HEK293 (cell line): ENCODE measurements at regions not wholly inside any gene's neighbourhood (a gene's known extent, or its start where the extent isn't known, plus 50 kb on each side); places are given as distances from the start of the nearest gene placed in this dataset.
A peak's percentile ranks its signal among the peaks of the same experiment; 100 is the strongest.

Source experiments
- CTCF ChIA-PET: fragments of 350-600 bp; formaldehyde crosslinking; extraction: SDS; loops from one replicate; lab custom pipeline; 2021; ENCODE audit warnings: antibody characterized with exemption; lab: Yijun Ruan, JAX
- POLR2A ChIA-PET: fragments of 300-600 bp; formaldehyde crosslinking; extraction: SDS; loops from one replicate; lab custom pipeline; 2020; ENCODE audit warnings: antibody characterized with exemption, inconsistent platforms; lab: Yijun Ruan, JAX
- H3K27ac ChIP-seq: fragments of 200-500 bp; sonication (Bioruptor generic); 2 replicates; pipeline ENCODE4 v1.5.1; 2014; ENCODE audit warnings: low read depth, low read length, control low read depth, inconsistent platforms; ENCODE audit errors: extremely low read depth
- H3K36me3 ChIP-seq, 2 experiments: fragments of 200-500 bp in 1 of 2; sonication (Bioruptor generic) in 1 of 2; 1 replicate in 1 of 2; 2 replicates in 1 of 2; pipeline ENCODE4 v1.5.1; 2014 to 2017; ENCODE audit warnings: inconsistent platforms in 2 of 2, low read length in 2 of 2; ENCODE audit not compliant: control insufficient read depth in 2 of 2, insufficient read depth in 1 of 2
- H3K4me1 ChIP-seq: fragments of 200-500 bp; sonication (Bioruptor generic); 2 replicates; pipeline ENCODE4 v1.5.1; 2014; ENCODE audit warnings: mild to moderate bottlenecking, low read length, inconsistent platforms; ENCODE audit not compliant: control insufficient read depth, insufficient read depth
- H3K4me3 ChIP-seq: 2 replicates; pipeline ENCODE4 v1.5.1; 2011; ENCODE audit warnings: low read depth, mild to moderate bottlenecking, control low read depth, low read length, moderate library complexity
- H3K9me3 ChIP-seq: fragments of 200-500 bp; sonication (Bioruptor generic); 2 replicates; pipeline ENCODE4 v1.5.1; 2014; ENCODE audit warnings: low read depth, low read length, inconsistent platforms; ENCODE audit not compliant: control insufficient read depth, insufficient read depth
- AEBP2 ChIP-seq: fragments of 450-650 bp; formaldehyde crosslinking; IDR thresholded peaks from 2 replicates; pipeline ENCODE4 v1.5.1; 2016; ENCODE audit warnings: missing biosample characterization, missing genetic modification characterization, borderline replicate concordance
- ATF2 ChIP-seq: fragments of 450-650 bp; formaldehyde crosslinking; IDR thresholded peaks from 2 replicates; pipeline ENCODE4 v1.5.1; 2016; ENCODE audit warnings: missing biosample characterization, missing genetic modification characterization, low read depth
- BCL6B ChIP-seq: fragments of 450-650 bp; formaldehyde crosslinking; IDR thresholded peaks from 2 replicates; pipeline ENCODE4 v1.5.1; 2017; ENCODE audit warnings: missing biosample characterization, missing genetic modification characterization
- FEZF1 ChIP-seq: fragments of 450-650 bp; formaldehyde crosslinking; IDR thresholded peaks from 2 replicates; pipeline ENCODE4 v1.5.1; 2016; ENCODE audit warnings: missing biosample characterization, missing genetic modification characterization
- GLI2 ChIP-seq: fragments of 450-650 bp; formaldehyde crosslinking; IDR thresholded peaks from 2 replicates; pipeline ENCODE4; 2017; ENCODE audit warnings: missing biosample characterization, missing genetic modification characterization, low read depth, borderline replicate concordance
- GLI4 ChIP-seq: fragments of 450-650 bp; formaldehyde crosslinking; IDR thresholded peaks from 2 replicates; pipeline ENCODE4 v1.5.1; 2016; ENCODE audit warnings: missing biosample characterization, missing genetic modification characterization
- HOXD13 ChIP-seq: sonication (generic); formaldehyde crosslinking; IDR thresholded peaks from 2 replicates; pipeline ENCODE4 v1.8.0; 2022; ENCODE audit warnings: missing genetic modification reagents, borderline replicate concordance
- OVOL3 ChIP-seq: fragments of 450-650 bp; formaldehyde crosslinking; IDR thresholded peaks from 2 replicates; pipeline ENCODE4 v1.5.1; 2016; ENCODE audit warnings: missing biosample characterization, missing genetic modification characterization
- SETDB1 ChIP-seq: IDR thresholded peaks from one replicate; pipeline ENCODE4 v1.6.1; 2017; ENCODE audit warnings: mild to moderate bottlenecking, low read length, moderate library complexity, mixed read lengths; ENCODE audit not compliant: insufficient read length
- TRIM28 ChIP-seq: IDR thresholded peaks from 2 replicates; pipeline ENCODE4 v1.6.1; 2011; ENCODE audit warnings: low read length, control low read depth, borderline replicate concordance
- ZBTB17 ChIP-seq: fragments of 450-650 bp; formaldehyde crosslinking; IDR thresholded peaks from 2 replicates; pipeline ENCODE4 v1.5.1; 2016; ENCODE audit warnings: missing biosample characterization, missing genetic modification characterization
- ZBTB26 ChIP-seq: fragments of 450-650 bp; formaldehyde crosslinking; optimal IDR thresholded peaks from 2 replicates; pipeline ENCODE3; 2016; ENCODE audit warnings: missing biosample characterization, mild to moderate bottlenecking, missing genetic modification characterization
- ZNF121 ChIP-seq: fragments of 450-650 bp; formaldehyde crosslinking; IDR thresholded peaks from 2 replicates; pipeline ENCODE4 v1.5.1; 2016; ENCODE audit warnings: missing biosample characterization, missing genetic modification characterization
- ZNF146 ChIP-seq: fragments of 450-650 bp; formaldehyde crosslinking; IDR thresholded peaks from 2 replicates; pipeline ENCODE4 v1.5.1; 2016; ENCODE audit warnings: missing biosample characterization, missing genetic modification characterization
- ZNF157 ChIP-seq: fragments of 450-650 bp; formaldehyde crosslinking; IDR thresholded peaks from 2 replicates; pipeline ENCODE4 v1.5.1; 2016; ENCODE audit warnings: missing biosample characterization, missing genetic modification characterization
- ZNF423 ChIP-seq: fragments of 450-650 bp; formaldehyde crosslinking; IDR thresholded peaks from 2 replicates; pipeline ENCODE4 v1.5.1; 2016; ENCODE audit warnings: missing biosample characterization, missing genetic modification characterization
- ZNF433 ChIP-seq: fragments of 450-650 bp; formaldehyde crosslinking; IDR thresholded peaks from 2 replicates; pipeline ENCODE4 v1.5.1; 2016; ENCODE audit warnings: missing biosample characterization, missing genetic modification characterization, low read depth
- ZNF558 ChIP-seq: fragments of 450-650 bp; formaldehyde crosslinking; IDR thresholded peaks from 2 replicates; pipeline ENCODE4 v1.5.1; 2016; ENCODE audit warnings: missing biosample characterization, missing genetic modification characterization
- ZNF596 ChIP-seq: fragments of 450-650 bp; IDR thresholded peaks from 2 replicates; pipeline ENCODE4 v1.5.0; 2018; ENCODE audit warnings: missing biosample characterization, mild to moderate bottlenecking, missing genetic modification characterization, moderate library complexity
- ZNF624 ChIP-seq: fragments of 450-650 bp; formaldehyde crosslinking; IDR thresholded peaks from 2 replicates; pipeline ENCODE4 v1.5.1; 2017; ENCODE audit warnings: missing biosample characterization, missing genetic modification characterization
- ZNF701 ChIP-seq: fragments of 450-650 bp; formaldehyde crosslinking; IDR thresholded peaks from 2 replicates; pipeline ENCODE4 v1.5.1; 2016; ENCODE audit warnings: missing biosample characterization, missing genetic modification characterization
- ZNF747 ChIP-seq: fragments of 450-650 bp; formaldehyde crosslinking; IDR thresholded peaks from 2 replicates; pipeline ENCODE4 v1.5.1; 2016; ENCODE audit warnings: missing biosample characterization, missing genetic modification characterization
- ZNF785 ChIP-seq: fragments of 450-650 bp; formaldehyde crosslinking; IDR thresholded peaks from 2 replicates; pipeline ENCODE4 v1.5.1; 2016; ENCODE audit warnings: missing biosample characterization, missing genetic modification characterization
- ZXDB ChIP-seq: fragments of 450-650 bp; formaldehyde crosslinking; IDR thresholded peaks from 2 replicates; pipeline ENCODE4 v1.5.1; 2016; ENCODE audit warnings: missing biosample characterization, missing genetic modification characterization

GRCh38 chr6:91786474-91787184 is 1199.8 kb upstream of the MAP3K7 start:
- POLR2A ChIA-PET, result no interaction called here
- TF ChIP-seq ZNF747 (no peak), BCL6B (tag by site-specific recombination) (no peak), FEZF1 (tag by site-specific recombination) (no peak), ZNF423 (no peak), ZNF121 (tag by site-specific recombination) (no peak), ZNF157 (tag by site-specific recombination) (no peak), AEBP2 (tag by site-specific recombination) (no peak), ZNF624 (tag by site-specific recombination) (no peak), ZXDB (tag by site-specific recombination) (no peak), GLI4 (tag by site-specific recombination) (no peak)
- Histone ChIP-seq H3K36me3 (no peaks in the 10 kb centered on the region), H3K4me3 (no peak overlapping the region), H3K9me3 (no peaks in the 10 kb centered on the region), H3K4me1 (no peaks in the 10 kb centered on the region), H3K27ac (no peak overlapping the region)
- CTCF ChIA-PET, result no interaction called here

- POLR2A ChIA-PET, result no interaction called here
- CTCF ChIA-PET, result interaction anchor here (0.6 kb wide), 1 partner anchor 226 kb away, joined by 3 read pairs; no protein-coding TSS in a partner anchor
- Histone ChIP-seq H3K36me3 (no peaks in the 10 kb centered on the region), H3K27ac (no peak overlapping the region), H3K9me3 (no peaks in the 10 kb centered on the region), H3K4me3 (no peak overlapping the region), H3K4me1 (no peaks in the 10 kb centered on the region)
- TF ChIP-seq ZNF558 (no peak), HOXD13 (CRISPR knock-in tag) (no peak), ATF2 (tag by site-specific recombination) (peak; percentile 79)
Observed at GRCh38 chr6:91782802-91783201, 1195.9 kb upstream of the MAP3K7 start.

GRCh38 chr6:91781946-91782345 is 1195.1 kb upstream of the MAP3K7 start:
- Histone ChIP-seq H3K27ac (no peak overlapping the region), H3K9me3 (no peaks in the 10 kb centered on the region), H3K4me3 (no peak overlapping the region), H3K36me3 (no peaks in the 10 kb centered on the region), H3K4me1 (no peaks in the 10 kb centered on the region)
- TF ChIP-seq ZBTB17 (no peak), ZNF433 (no peak), TRIM28 (no peak), GLI2 (tag by site-specific recombination) (no peak), ZNF596 (tag by site-specific recombination) (no peak), ZNF146 (tag by site-specific recombination) (no peak), OVOL3 (tag by site-specific recombination) (no peak), ZNF785 (tag by site-specific recombination) (no peak), ATF2 (tag by site-specific recombination) (no peak), ZBTB26 (tag by site-specific recombination) (no peak), ZNF701 (no peak), SETDB1 (no peak)
- ChIA-PET CTCF (interaction anchor here (0.6 kb wide), 1 partner anchor 226 kb away, joined by 3 read pairs; no protein-coding TSS in a partner anchor), POLR2A (no interaction called here)
